Spleen (tissue), 7 donors: ENCODE measurements at regions not wholly inside any gene's neighbourhood (a gene's known extent, or its start where the extent isn't known, plus 50 kb on each side); places are given as distances from the start of the nearest gene placed in this dataset.

Experiments used
- POLR2A ChIP-seq, 3 donors: fragments of 450-650 bp; IDR thresholded peaks; one replicate each; pipeline ENCODE4 v1.5.1; 2017; ENCODE audit warnings: antibody characterized with exemption in 3 of 3, mild to moderate bottlenecking in 1 of 3
- POLR2AphosphoS5 ChIP-seq, 3 donors: sonication (generic); formaldehyde crosslinking; IDR thresholded peaks; one replicate each; pipeline ENCODE4 v1.5.1; 2017; ENCODE audit warnings: antibody characterized with exemption in 3 of 3
- TF ChIP-seq, protein P1 (sequence below), 11 experiments: fragments of 200-600 bp in 7 of 11; fragments of 450-650 bp in 4 of 11; sonication (generic) in 4 of 11; IDR thresholded peaks in 8 of 11; conservative IDR thresholded peaks in 3 of 11; 1 replicate in 7 of 11; 2 replicates in 4 of 11; pipeline versions ENCODE4 v1.4.0 to v1.8.0; 2016 to 2021; ENCODE audit warnings: antibody characterized with exemption in 11 of 11, inconsistent platforms in 4 of 11, mild to moderate bottlenecking in 1 of 11
- donor health status: DM: no; HTN: no; CAD: no; lungs with moderate emphysema.
- donor health status: DM: no; HTN: no; CAD: no.
- donor health status: DM: no; HTN: no; CAD: no.

DNA sequence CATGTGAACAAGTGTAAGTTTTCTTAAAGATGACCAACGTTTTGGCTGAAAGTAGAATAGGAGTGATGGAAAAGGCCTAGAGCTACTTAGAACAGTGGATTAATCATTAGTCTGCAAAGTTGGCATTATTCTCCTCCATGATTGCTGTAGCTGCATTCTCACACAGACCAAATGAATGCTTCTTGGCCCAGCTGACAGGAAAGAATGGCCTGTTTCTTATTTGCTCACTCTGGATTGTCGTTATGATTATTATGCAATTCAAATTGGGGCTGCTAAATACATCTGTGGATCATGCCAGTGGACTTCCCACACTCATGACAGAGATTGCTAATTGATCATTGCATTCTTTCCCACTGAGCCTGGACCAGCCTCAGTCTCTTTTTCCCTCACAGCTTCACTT lies 285.0 kb downstream of the STIM2 start:
- TF ChIP-seq POLR2A (IDR thresholded peaks at IDR 0.05) (no peak), POLR2AphosphoS5 (IDR thresholded peaks at IDR 0.05) (no peak)
- TF ChIP-seq, protein P1, sequence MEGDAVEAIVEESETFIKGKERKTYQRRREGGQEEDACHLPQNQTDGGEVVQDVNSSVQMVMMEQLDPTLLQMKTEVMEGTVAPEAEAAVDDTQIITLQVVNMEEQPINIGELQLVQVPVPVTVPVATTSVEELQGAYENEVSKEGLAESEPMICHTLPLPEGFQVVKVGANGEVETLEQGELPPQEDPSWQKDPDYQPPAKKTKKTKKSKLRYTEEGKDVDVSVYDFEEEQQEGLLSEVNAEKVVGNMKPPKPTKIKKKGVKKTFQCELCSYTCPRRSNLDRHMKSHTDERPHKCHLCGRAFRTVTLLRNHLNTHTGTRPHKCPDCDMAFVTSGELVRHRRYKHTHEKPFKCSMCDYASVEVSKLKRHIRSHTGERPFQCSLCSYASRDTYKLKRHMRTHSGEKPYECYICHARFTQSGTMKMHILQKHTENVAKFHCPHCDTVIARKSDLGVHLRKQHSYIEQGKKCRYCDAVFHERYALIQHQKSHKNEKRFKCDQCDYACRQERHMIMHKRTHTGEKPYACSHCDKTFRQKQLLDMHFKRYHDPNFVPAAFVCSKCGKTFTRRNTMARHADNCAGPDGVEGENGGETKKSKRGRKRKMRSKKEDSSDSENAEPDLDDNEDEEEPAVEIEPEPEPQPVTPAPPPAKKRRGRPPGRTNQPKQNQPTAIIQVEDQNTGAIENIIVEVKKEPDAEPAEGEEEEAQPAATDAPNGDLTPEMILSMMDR (IDR thresholded peaks at IDR 0.05 in 8 of 11, conservative IDR thresholded peaks at IDR 0.05 in 3 of 11), result no peak
